PC-9 (cell line): ENCODE measurements at regions not wholly inside any gene's neighbourhood (a gene's known extent, or its start where the extent isn't known, plus 50 kb on each side); places are given as distances from the start of the nearest gene placed in this dataset.

Experiments used
- BruUV-seq: library from RNA; stranded (reverse); fragments of 400-500 nt; replicated peaks from 2 replicates; lab custom pipeline; 2021; lab: Mats Ljungman, UMichigan
- CTCF ChIA-PET: fragments of 300-600 bp; sonication (Branson Sonifier 250); formaldehyde crosslinking; loops from one replicate; lab custom pipeline; 2022; ENCODE audit warnings: antibody characterized with exemption; lab: Charles Lee
- POLR2A ChIA-PET: fragments of 300-600 bp; sonication (Branson Sonifier 250); formaldehyde crosslinking; loops from one replicate; lab custom pipeline; 2022; ENCODE audit warnings: antibody characterized with exemption; ENCODE audit not compliant: unreplicated experiment; lab: Charles Lee
- DNase-seq, 2 experiments: peaks; one replicate each; pipeline versions ENCODE4 v3.0.0 to v3.0.0-alpha.2; 2015 to 2022; ENCODE audit warnings: mixed read lengths in 1 of 2
- H2AFZ ChIP-seq: fragments of 200-600 bp; sonication (generic); 2 replicates; pipeline ENCODE4 v1.8.1; 2017; ENCODE audit warnings: antibody characterized with exemption
- H3F3A ChIP-seq: fragments of 200-600 bp; sonication (generic); 2 replicates; pipeline ENCODE4 v1.8.1; 2017; ENCODE audit warnings: antibody characterized with exemption, mild to moderate bottlenecking, low read depth; ENCODE audit not compliant: insufficient read depth
- H3K27ac ChIP-seq: fragments of 200-600 bp; sonication (generic); 2 replicates; pipeline ENCODE4 v1.6.1; 2016; ENCODE audit warnings: mixed run types
- H3K27me3 ChIP-seq: fragments of 200-600 bp; sonication (generic); 2 replicates; pipeline ENCODE4 v1.6.1; 2016; ENCODE audit warnings: low read depth, mixed run types; ENCODE audit not compliant: insufficient read depth
- H3K36me3 ChIP-seq: fragments of 200-600 bp; sonication (generic); 2 replicates; pipeline ENCODE4 v1.6.1; 2016; ENCODE audit warnings: low read depth, mixed run types
- H3K4me1 ChIP-seq: fragments of 200-600 bp; sonication (generic); replicated peaks from 2 replicates; pipeline ENCODE4 v1.6.1; 2016; ENCODE audit warnings: mixed run types; ENCODE audit not compliant: insufficient read depth
- H3K4me2 ChIP-seq: fragments of 200-600 bp; sonication (generic); 2 replicates; pipeline ENCODE4 v1.6.1; 2017; ENCODE audit warnings: mixed run types
- H3K4me3 ChIP-seq: fragments of 200-600 bp; sonication (generic); 2 replicates; pipeline ENCODE4 v1.6.1; 2016; ENCODE audit warnings: mixed run types
- H3K79me2 ChIP-seq: fragments of 200-600 bp; sonication (generic); 2 replicates; pipeline ENCODE4 v1.6.1; 2017; ENCODE audit warnings: low read depth, mixed run types
- H3K9me2 ChIP-seq: fragments of 200-600 bp; sonication (generic); 2 replicates; pipeline ENCODE4 v1.8.1; 2017; ENCODE audit warnings: mild to moderate bottlenecking; ENCODE audit not compliant: insufficient read depth
- H3K9me3 ChIP-seq: fragments of 200-600 bp; sonication (generic); 2 replicates; pipeline ENCODE4 v1.8.1; 2016; ENCODE audit warnings: low read depth; ENCODE audit not compliant: insufficient read depth
- H4K20me1 ChIP-seq: fragments of 200-600 bp; sonication (generic); 2 replicates; pipeline ENCODE4 v1.8.1; 2017; ENCODE audit not compliant: insufficient read depth
- EZH2 ChIP-seq: fragments of 200-600 bp; sonication (generic); IDR thresholded peaks from 2 replicates; pipeline ENCODE4 v1.8.0; 2017; ENCODE audit warnings: antibody characterized with exemption, low read depth
- intact Hi-C: fragments of 100-400 bp; cut with micrococcal nuclease; formaldehyde crosslinking; loops from one replicate; pipeline ENCODE4 v1.10.0; 2022; ENCODE audit not compliant: unreplicated experiment
- TF ChIP-seq, protein P1 (sequence below): fragments of 200-600 bp; sonication (generic); conservative IDR thresholded peaks from 2 replicates; pipeline ENCODE4 v1.6.1; 2017; ENCODE audit warnings: mixed run types, antibody characterized with exemption, mild to moderate bottlenecking, moderate library complexity

DNA sequence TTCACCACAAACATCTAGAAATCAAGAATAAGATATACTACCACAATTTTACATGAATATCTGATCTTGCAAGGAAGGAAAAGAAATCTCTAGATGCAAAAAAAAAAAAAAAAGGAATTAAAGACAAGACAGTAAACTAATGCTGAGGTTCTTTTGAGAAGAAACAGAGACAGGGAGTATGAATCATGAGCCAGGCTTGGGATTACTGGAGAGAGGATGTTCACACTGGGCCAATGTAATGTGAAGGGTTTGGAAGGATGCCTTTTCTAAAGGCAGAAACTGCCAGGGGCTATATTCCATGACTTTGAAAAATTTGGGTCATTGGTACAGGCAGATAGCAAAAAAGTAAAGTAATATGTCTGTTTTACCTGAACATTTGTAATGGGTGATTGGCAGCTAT lies 573.0 kb upstream of the IGFBP3 start:
- H4K20me1 ChIP-seq = no peaks in the 10 kb centered on the region
- no peak for DNase-seq
- BruUV-seq = no TSS peak

DNA sequence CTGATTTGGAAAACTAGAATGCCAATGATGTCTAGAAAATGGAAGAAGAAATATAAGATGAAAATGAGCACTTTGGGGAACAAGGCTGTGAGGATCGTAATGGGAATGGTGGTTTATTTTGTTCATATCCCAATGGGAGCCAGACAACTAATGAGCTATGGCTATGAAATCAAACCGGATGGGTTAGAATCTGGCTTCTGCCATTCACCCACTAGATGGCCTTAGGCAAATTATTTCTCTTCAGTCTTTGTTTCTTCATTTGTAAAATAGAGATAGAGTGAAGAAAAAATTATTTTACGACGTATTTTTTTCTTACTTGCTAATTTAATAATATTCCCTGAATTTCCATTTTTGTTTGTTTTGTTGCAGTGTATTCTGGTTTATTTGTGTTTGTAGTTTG lies 572.1 kb upstream of the IGFBP3 start:
- intact Hi-C loops = no loop called here
- TF ChIP-seq, protein P1, sequence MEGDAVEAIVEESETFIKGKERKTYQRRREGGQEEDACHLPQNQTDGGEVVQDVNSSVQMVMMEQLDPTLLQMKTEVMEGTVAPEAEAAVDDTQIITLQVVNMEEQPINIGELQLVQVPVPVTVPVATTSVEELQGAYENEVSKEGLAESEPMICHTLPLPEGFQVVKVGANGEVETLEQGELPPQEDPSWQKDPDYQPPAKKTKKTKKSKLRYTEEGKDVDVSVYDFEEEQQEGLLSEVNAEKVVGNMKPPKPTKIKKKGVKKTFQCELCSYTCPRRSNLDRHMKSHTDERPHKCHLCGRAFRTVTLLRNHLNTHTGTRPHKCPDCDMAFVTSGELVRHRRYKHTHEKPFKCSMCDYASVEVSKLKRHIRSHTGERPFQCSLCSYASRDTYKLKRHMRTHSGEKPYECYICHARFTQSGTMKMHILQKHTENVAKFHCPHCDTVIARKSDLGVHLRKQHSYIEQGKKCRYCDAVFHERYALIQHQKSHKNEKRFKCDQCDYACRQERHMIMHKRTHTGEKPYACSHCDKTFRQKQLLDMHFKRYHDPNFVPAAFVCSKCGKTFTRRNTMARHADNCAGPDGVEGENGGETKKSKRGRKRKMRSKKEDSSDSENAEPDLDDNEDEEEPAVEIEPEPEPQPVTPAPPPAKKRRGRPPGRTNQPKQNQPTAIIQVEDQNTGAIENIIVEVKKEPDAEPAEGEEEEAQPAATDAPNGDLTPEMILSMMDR = no peak
- no peak for TF ChIP-seq EZH2
- CTCF ChIA-PET = no interaction called here

More for the DNA sequence above, 573.0 kb upstream of the IGFBP3 start:
- intact Hi-C loops = no loop called here
- Histone ChIP-seq H3K79me2 (no peaks in the 10 kb centered on the region), H3K4me2 (no peak overlapping the region), H3K9me2 (no peaks in the 10 kb centered on the region), H2AFZ (no peak overlapping the region), H3K9me3 (peaks cover 19% of the 10 kb centered on the region), H3K4me3 (no peak overlapping the region), H3K27me3 (no peaks in the 10 kb centered on the region), H3F3A (peaks cover 16% of the 10 kb centered on the region), H3K36me3 (no peaks in the 10 kb centered on the region), H3K27ac (no peak overlapping the region), H3K4me1 (peaks cover 16% of the 10 kb centered on the region)
- CTCF ChIA-PET = no interaction called here
- POLR2A ChIA-PET = no interaction called here
- no peak for TF ChIP-seq EZH2
- TF ChIP-seq, protein P1 = no peak

DNA sequence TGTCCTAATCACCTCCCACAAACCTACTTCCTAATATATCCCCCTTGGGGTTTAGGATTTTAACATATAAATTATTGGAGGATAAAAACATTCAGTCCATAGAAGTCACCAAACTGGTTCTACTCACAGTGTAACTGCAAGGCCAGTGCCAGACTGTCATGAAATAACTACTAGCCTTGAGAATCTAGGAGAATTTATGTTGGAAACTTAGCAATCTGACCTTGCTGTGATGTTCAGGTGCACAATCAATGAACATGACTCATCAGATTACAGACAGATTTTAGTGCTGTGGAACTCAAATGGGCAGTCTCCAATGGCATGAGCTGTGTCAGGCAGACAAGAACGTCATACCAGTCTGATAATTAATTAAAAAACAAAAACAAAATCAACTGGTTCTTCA lies 571.4 kb upstream of the IGFBP3 start:
- BruUV-seq = no TSS peak
- DNase-seq = peak; percentile 35 to 79

More for the DNA sequence above, 572.1 kb upstream of the IGFBP3 start:
- Histone ChIP-seq H2AFZ (no peak overlapping the region), H3F3A (peaks cover 16% of the 10 kb centered on the region), H3K9me3 (peaks cover 19% of the 10 kb centered on the region), H3K4me1 (peaks cover 16% of the 10 kb centered on the region), H4K20me1 (no peaks in the 10 kb centered on the region), H3K79me2 (no peaks in the 10 kb centered on the region), H3K4me3 (no peak overlapping the region), H3K4me2 (no peak overlapping the region), H3K9me2 (no peaks in the 10 kb centered on the region), H3K27me3 (no peaks in the 10 kb centered on the region), H3K36me3 (no peaks in the 10 kb centered on the region), H3K27ac (no peak overlapping the region)
- BruUV-seq = no TSS peak
- no peak for DNase-seq
- POLR2A ChIA-PET = interaction anchor here (0.6 to 0.7 kb wide), 2 partner anchors 64 to 417 kb away, joined by 3 read pairs; no protein-coding TSS in a partner anchor

More for the DNA sequence above, 571.4 kb upstream of the IGFBP3 start:
- POLR2A ChIA-PET = interaction anchor here (0.6 to 0.7 kb wide), 2 partner anchors 65 to 416 kb away, joined by 3 read pairs; no protein-coding TSS in a partner anchor
- H4K20me1 ChIP-seq = no peaks in the 10 kb centered on the region
- H3K4me1 ChIP-seq = peaks cover 16% of the 10 kb centered on the region
- no peak for TF ChIP-seq EZH2
- TF ChIP-seq, protein P1 = no peak
- peaks cover 16% of the 10 kb centered on the region for H3F3A ChIP-seq
- intact Hi-C loops = no loop called here
- no peaks in the 10 kb centered on the region for H3K27me3 ChIP-seq
- peaks cover 19% of the 10 kb centered on the region for H3K9me3 ChIP-seq
- peak overlapping the region; percentile 17 for H3K27ac ChIP-seq
- H3K4me2 ChIP-seq = peak overlapping the region; percentile 17
- no peaks in the 10 kb centered on the region for H3K9me2 ChIP-seq
- H3K4me3 ChIP-seq = no peak overlapping the region
- no peaks in the 10 kb centered on the region for H3K36me3 ChIP-seq
- no peaks in the 10 kb centered on the region for H3K79me2 ChIP-seq
- 0 out of 2 replicates have a peak overlapping the region, but pooled peaks have one; percentile 11 for H2AFZ ChIP-seq
- CTCF ChIA-PET = no interaction called here
